A549 (cell line): ENCODE measurements at regions not wholly inside any gene's neighbourhood (a gene's known extent, or its start where the extent isn't known, plus 50 kb on each side); places are given as distances from the start of the nearest gene placed in this dataset.

ENCODE experiments used
- ATAC-seq, 2 experiments: fragments of 200-7000 bp in 1 of 2; fragments of >200 bp in 1 of 2; cut with Nextera tagmentation in 1 of 2; cut with Tn5 transposase in 1 of 2; 3 replicates each; pipeline versions ENCODE4 v1.8.0 to v1.9.1; 2018 to 2020; ENCODE audit warnings: mild to moderate bottlenecking in 1 of 2, moderate library complexity in 1 of 2
- CTCF ChIA-PET: fragments of 300-600 bp; sonication (Branson Sonifier 250); formaldehyde crosslinking; extraction: SDS; loops from one replicate; lab custom pipeline; 2021; ENCODE audit warnings: antibody characterized with exemption, inconsistent platforms; lab: Yijun Ruan, JAX
- POLR2A ChIA-PET: fragments of 350-600 bp; formaldehyde crosslinking; extraction: SDS; loops from one replicate; lab custom pipeline; 2021; ENCODE audit warnings: antibody characterized with exemption, inconsistent platforms; lab: Yijun Ruan, JAX
- DNase-seq, 2 experiments: peaks; one replicate each; pipeline versions ENCODE4 v3.0.0 to v3.0.0-alpha.2; 2011 to 2016; ENCODE audit warnings: low read depth in 1 of 2, low spot score in 1 of 2
- FAIRE-seq: peaks from 2 replicates; lab custom pipeline; 2011; peaks lifted over from hg19 to GRCh38; lab: Jason Lieb, UNC
- H3K27ac ChIP-seq, 2 experiments: fragments of >200 bp; sonication (Bioruptor Twin); formaldehyde crosslinking; 3 replicates each; pipeline ENCODE4 v1.5.1; 2016 to 2017
- H3K4me1 ChIP-seq: fragments of >200 bp; sonication (Bioruptor Twin); formaldehyde crosslinking; 3 replicates; pipeline ENCODE4 v1.6.1; 2016
- H3K4me2 ChIP-seq: fragments of >200 bp; sonication (Bioruptor Twin); formaldehyde crosslinking; 3 replicates; pipeline ENCODE4 v1.6.1; 2016
- H3K4me3 ChIP-seq: fragments of >200 bp; sonication (Bioruptor Twin); formaldehyde crosslinking; 3 replicates; pipeline ENCODE4 v1.5.1; 2016
- H3K9me3 ChIP-seq: fragments of >200 bp; sonication (Bioruptor Twin); formaldehyde crosslinking; 3 replicates; pipeline ENCODE4 v1.6.1; 2016
- BHLHE40 ChIP-seq: IDR thresholded peaks from 2 replicates; pipeline ENCODE4 v1.6.1; 2012; ENCODE audit warnings: low read depth, low read length, inconsistent platforms
- CEBPB ChIP-seq, 2 experiments: fragments of >200 bp in 1 of 2; sonication (Bioruptor Twin) in 1 of 2; formaldehyde crosslinking in 1 of 2; IDR thresholded peaks; 2 replicates each; pipeline ENCODE4 v1.6.1; 2012 to 2016
- EHF ChIP-seq: fragments of 250-450 bp; sonication (Bioruptor Pico); IDR thresholded peaks from 2 replicates; pipeline ENCODE4 v1.5.0; 2020; ENCODE audit warnings: mild to moderate bottlenecking
- ESRRA ChIP-seq: fragments of 150-350 bp; IDR thresholded peaks from 2 replicates; pipeline ENCODE4 v1.6.1; 2014; ENCODE audit warnings: mild to moderate bottlenecking, low read length, borderline replicate concordance
- FOSL2 ChIP-seq, 2 experiments: fragments of 450-650 bp in 1 of 2; fragments of >200 bp in 1 of 2; sonication (Bioruptor Twin) in 1 of 2; formaldehyde crosslinking; IDR thresholded peaks; 2 replicates each; pipeline versions ENCODE4 v1.5.0 to v1.6.1; 2016 to 2020; ENCODE audit warnings: mild to moderate bottlenecking in 1 of 2, moderate library complexity in 1 of 2
- FOXS1 ChIP-seq: fragments of 250-450 bp; sonication (Bioruptor Pico); IDR thresholded peaks from 2 replicates; pipeline ENCODE4 v1.5.0; 2020; ENCODE audit warnings: mild to moderate bottlenecking, moderate library complexity
- HDAC2 ChIP-seq: fragments of 200-600 bp; sonication (generic); IDR thresholded peaks from 2 replicates; pipeline ENCODE4 v1.6.1; 2016
- HOXB13 ChIP-seq: fragments of 250-450 bp; sonication (Bioruptor Pico); IDR thresholded peaks from 2 replicates; pipeline ENCODE4 v1.5.0; 2020; ENCODE audit warnings: low read depth, mild to moderate bottlenecking, moderate library complexity
- JUNB ChIP-seq: fragments of >200 bp; sonication (Bioruptor Twin); formaldehyde crosslinking; IDR thresholded peaks from 2 replicates; pipeline ENCODE4 v1.6.1; 2016
- KDM5A ChIP-seq: fragments of 200-600 bp; sonication (generic); IDR thresholded peaks from 2 replicates; pipeline ENCODE4 v1.6.1; 2016; ENCODE audit warnings: antibody characterized with exemption, mild to moderate bottlenecking
- MYC ChIP-seq: IDR thresholded peaks from 2 replicates; pipeline ENCODE4 v1.6.1; 2012; ENCODE audit warnings: mild to moderate bottlenecking, inconsistent platforms, low read length, improper control_type of control experiment, borderline replicate concordance
- PHF8 ChIP-seq: fragments of 200-600 bp; sonication (generic); IDR thresholded peaks from 2 replicates; pipeline ENCODE4 v1.6.1; 2016; ENCODE audit warnings: low read depth, mild to moderate bottlenecking, antibody characterized with exemption, moderate library complexity, borderline replicate concordance
- RAD21 ChIP-seq, 2 experiments: fragments of >200 bp in 1 of 2; sonication (Bioruptor Twin) in 1 of 2; formaldehyde crosslinking in 1 of 2; IDR thresholded peaks in 1 of 2; conservative IDR thresholded peaks in 1 of 2; 2 replicates in 1 of 2; 3 replicates in 1 of 2; pipeline ENCODE4 v1.6.1; 2012 to 2018; ENCODE audit warnings: inconsistent platforms in 1 of 2
- RARB ChIP-seq: fragments of 250-450 bp; sonication (Bioruptor Pico); IDR thresholded peaks from 2 replicates; pipeline ENCODE4 v1.8.0; 2021; ENCODE audit warnings: mild to moderate bottlenecking, moderate library complexity
- RFX5 ChIP-seq: fragments of 450-650 bp; IDR thresholded peaks from 2 replicates; pipeline ENCODE4 v1.7.1; 2014; ENCODE audit warnings: antibody characterized with exemption, mild to moderate bottlenecking, moderate library complexity
- TFCP2L1 ChIP-seq: fragments of 250-450 bp; sonication (Bioruptor Pico); IDR thresholded peaks from 2 replicates; pipeline ENCODE4 v1.5.0; 2021; ENCODE audit warnings: mild to moderate bottlenecking
- ZFP36 ChIP-seq: fragments of 450-650 bp; IDR thresholded peaks from 2 replicates; pipeline ENCODE4 v1.6.1; 2014; ENCODE audit warnings: borderline replicate concordance; ENCODE audit not compliant: partially characterized antibody
- WGBS: methylation state at CpG from one replicate; pipeline ENCODE4 v1.1.6; 2017; ENCODE audit errors: missing lambda C conversion rate; 5-methylcytosine and 5-hydroxymethylcytosine counted together
- TF ChIP-seq, protein P1 (sequence below): fragments of >200 bp; sonication (Bioruptor Twin); formaldehyde crosslinking; IDR thresholded peaks from 2 replicates; pipeline ENCODE4 v1.6.1; 2016
- TF ChIP-seq, protein P2 (sequence below): fragments of 200-600 bp; sonication (generic); IDR thresholded peaks from 2 replicates; pipeline ENCODE4 v1.6.1; 2016; ENCODE audit warnings: antibody characterized with exemption, mild to moderate bottlenecking, moderate library complexity
- TF ChIP-seq, protein P3 (sequence below): fragments of 250-450 bp; sonication (Bioruptor Pico); IDR thresholded peaks from 2 replicates; pipeline ENCODE4 v1.5.0; 2020; ENCODE audit warnings: low read depth, mild to moderate bottlenecking, moderate library complexity
- TF ChIP-seq, protein P4 (sequence below): IDR thresholded peaks from 2 replicates; pipeline ENCODE4 v1.6.1; 2012
- TF ChIP-seq, protein P5 (sequence below): fragments of 450-650 bp; IDR thresholded peaks from 2 replicates; pipeline ENCODE4 v1.6.1; 2014; ENCODE audit warnings: antibody characterized with exemption
- TF ChIP-seq, protein P6 (sequence below): fragments of >200 bp; sonication (Bioruptor Twin); formaldehyde crosslinking; IDR thresholded peaks from 3 replicates; pipeline ENCODE4 v1.5.1; 2016

DNA sequence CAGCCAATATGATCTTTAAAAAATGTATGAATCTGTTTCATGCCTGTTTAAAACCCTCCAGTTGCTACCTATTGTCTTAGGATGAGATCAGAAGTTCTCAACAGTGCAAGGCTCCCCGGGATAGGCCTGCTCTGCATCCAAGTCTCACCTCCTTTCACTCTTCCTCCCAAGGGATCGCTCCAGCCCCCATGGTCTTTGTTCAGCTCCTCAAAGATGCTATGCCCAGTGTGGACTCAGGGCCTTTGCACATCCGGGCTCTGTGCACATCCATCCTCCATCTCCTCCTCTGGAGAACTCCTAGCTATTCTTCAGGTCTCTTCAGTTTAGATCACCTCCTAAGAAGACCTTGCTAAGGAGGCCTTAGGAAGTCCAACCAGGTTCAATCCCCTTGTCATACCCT, 82.7 kb upstream of the LEP start:
- Histone ChIP-seq H3K9me3 (no peaks in the 10 kb centered on the region), H3K4me2 (no peak overlapping the region), H3K4me1 (no peaks in the 10 kb centered on the region), H3K4me3 (no peak overlapping the region), H3K27ac (no peak overlapping the region)
- FAIRE-seq = no peak
- POLR2A ChIA-PET = no interaction called here
- WGBS = 17% methylated on average over 3 of the region's 3 CpGs
- CTCF ChIA-PET = no interaction called here
- DNase-seq = no peak
- ATAC-seq = no peak
- TF ChIP-seq MYC = no peak

DNA sequence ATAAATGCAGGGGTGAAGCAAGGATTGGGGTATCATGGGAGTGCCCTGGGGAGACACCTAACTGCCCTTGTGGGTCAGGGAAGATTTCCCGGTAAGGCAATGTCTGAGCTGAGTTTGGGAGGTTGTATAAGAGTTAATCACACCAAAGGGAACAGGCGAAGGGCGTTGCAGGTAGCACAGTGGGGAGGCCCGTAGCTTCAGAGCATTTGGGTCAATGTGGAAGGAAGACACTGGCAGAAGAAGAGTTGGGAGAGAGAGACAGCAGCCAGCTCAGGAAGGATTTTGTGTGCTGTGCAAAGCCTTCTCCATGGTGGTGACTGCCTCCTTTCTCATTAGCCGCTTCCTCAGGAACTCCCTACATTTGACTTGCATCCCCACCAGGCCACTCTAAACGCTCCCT, 80.8 kb upstream of the LEP start:
- CTCF ChIA-PET = interaction anchor here (0.5 to 2.9 kb wide), 6 partner anchors 15 to 718 kb away, joined by 3 to 15 read pairs (median 3); no protein-coding TSS in a partner anchor
- H3K4me3 ChIP-seq = no peak overlapping the region
- no peak overlapping the region for H3K27ac ChIP-seq
- H3K9me3 ChIP-seq = no peaks in the 10 kb centered on the region
- no peak for DNase-seq
- peaks cover 14% of the 10 kb centered on the region for H3K4me1 ChIP-seq
- H3K4me2 ChIP-seq = no peak overlapping the region
- WGBS = 35% methylated on average over 6 of the region's 6 CpGs
- no peak for FAIRE-seq
- TF ChIP-seq CEBPB (IDR thresholded peaks at IDR 0.05) = no peak
- no peak for TF ChIP-seq ZFP36
- no peak for TF ChIP-seq FOSL2 (IDR thresholded peaks at IDR 0.05)
- no peak for TF ChIP-seq FOSL2 (CRISPR knock-in tag; IDR thresholded peaks at IDR 0.05)
- no peak for TF ChIP-seq PHF8
- TF ChIP-seq, protein P1, sequence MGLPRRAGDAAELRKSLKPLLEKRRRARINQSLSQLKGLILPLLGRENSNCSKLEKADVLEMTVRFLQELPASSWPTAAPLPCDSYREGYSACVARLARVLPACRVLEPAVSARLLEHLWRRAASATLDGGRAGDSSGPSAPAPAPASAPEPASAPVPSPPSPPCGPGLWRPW = no peak
- TF ChIP-seq HOXB13 (CRISPR knock-in tag) = no peak
- no peak for TF ChIP-seq TFCP2L1 (CRISPR knock-in tag)
- no peak for TF ChIP-seq HDAC2
- TF ChIP-seq ESRRA = no peak
- TF ChIP-seq BHLHE40 = no peak
- TF ChIP-seq JUNB = no peak
- TF ChIP-seq RFX5 = no peak
- TF ChIP-seq, protein P2, sequence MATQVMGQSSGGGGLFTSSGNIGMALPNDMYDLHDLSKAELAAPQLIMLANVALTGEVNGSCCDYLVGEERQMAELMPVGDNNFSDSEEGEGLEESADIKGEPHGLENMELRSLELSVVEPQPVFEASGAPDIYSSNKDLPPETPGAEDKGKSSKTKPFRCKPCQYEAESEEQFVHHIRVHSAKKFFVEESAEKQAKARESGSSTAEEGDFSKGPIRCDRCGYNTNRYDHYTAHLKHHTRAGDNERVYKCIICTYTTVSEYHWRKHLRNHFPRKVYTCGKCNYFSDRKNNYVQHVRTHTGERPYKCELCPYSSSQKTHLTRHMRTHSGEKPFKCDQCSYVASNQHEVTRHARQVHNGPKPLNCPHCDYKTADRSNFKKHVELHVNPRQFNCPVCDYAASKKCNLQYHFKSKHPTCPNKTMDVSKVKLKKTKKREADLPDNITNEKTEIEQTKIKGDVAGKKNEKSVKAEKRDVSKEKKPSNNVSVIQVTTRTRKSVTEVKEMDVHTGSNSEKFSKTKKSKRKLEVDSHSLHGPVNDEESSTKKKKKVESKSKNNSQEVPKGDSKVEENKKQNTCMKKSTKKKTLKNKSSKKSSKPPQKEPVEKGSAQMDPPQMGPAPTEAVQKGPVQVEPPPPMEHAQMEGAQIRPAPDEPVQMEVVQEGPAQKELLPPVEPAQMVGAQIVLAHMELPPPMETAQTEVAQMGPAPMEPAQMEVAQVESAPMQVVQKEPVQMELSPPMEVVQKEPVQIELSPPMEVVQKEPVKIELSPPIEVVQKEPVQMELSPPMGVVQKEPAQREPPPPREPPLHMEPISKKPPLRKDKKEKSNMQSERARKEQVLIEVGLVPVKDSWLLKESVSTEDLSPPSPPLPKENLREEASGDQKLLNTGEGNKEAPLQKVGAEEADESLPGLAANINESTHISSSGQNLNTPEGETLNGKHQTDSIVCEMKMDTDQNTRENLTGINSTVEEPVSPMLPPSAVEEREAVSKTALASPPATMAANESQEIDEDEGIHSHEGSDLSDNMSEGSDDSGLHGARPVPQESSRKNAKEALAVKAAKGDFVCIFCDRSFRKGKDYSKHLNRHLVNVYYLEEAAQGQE = no peak
- POLR2A ChIA-PET = no interaction called here
- no peak for ATAC-seq

DNA sequence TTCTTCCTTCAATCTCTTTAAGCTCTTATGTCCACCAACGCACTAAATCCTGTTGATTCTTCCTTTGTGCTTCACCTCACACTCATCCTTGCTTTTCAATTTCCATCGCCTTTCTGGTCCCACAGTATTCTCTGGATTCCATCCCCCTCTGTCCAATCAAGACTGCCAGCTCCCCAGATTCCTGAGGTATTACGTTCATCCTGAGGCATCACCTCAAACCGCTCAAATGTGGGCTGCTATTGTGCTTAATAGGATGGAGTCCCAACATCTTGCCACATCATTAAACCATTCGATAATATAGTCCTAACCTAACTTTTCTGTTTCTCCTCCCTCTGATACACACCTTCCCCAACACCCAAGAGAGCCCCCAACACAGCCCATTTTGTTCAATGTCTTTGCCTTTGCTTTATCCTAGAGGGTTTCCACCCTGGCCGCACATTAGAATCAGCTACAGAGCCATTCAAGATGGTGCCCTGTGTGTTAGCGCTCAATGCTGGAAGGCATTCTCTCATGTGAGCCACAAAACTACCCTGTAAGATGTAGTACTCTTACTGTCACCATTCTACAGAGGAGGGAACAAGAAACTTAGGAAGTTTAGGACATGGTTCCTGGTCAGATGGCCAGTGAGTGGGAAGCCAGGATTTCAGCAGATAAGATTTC, 79.5 kb upstream of the LEP start:
- Histone ChIP-seq H3K4me3 (no peak overlapping the region), H3K4me2 (no peak overlapping the region), H3K27ac (no peak overlapping the region), H3K4me1 (peaks cover 17% of the 10 kb centered on the region), H3K9me3 (no peaks in the 10 kb centered on the region)
- CTCF ChIA-PET = interaction anchor here (1.0 to 2.9 kb wide), 6 partner anchors 9 to 47 kb away, joined by 3 to 15 read pairs (median 3); no protein-coding TSS in a partner anchor
- FAIRE-seq (no peak), ATAC-seq (no peak), DNase-seq (no peak)
- TF ChIP-seq FOXS1 (no peak), CEBPB (IDR thresholded peaks at IDR 0.05) (no peak), RFX5 (no peak), RARB (no peak), KDM5A (no peak), EHF (CRISPR knock-in tag) (no peak), RAD21 (conservative IDR thresholded peaks at IDR 0.05 in 1 of 2, IDR thresholded peaks at IDR 0.05 in 1 of 2) (no peak), TFCP2L1 (CRISPR knock-in tag) (no peak)
- TF ChIP-seq, protein P3, sequence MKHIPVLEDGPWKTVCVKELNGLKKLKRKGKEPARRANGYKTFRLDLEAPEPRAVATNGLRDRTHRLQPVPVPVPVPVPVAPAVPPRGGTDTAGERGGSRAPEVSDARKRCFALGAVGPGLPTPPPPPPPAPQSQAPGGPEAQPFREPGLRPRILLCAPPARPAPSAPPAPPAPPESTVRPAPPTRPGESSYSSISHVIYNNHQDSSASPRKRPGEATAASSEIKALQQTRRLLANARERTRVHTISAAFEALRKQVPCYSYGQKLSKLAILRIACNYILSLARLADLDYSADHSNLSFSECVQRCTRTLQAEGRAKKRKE (CRISPR knock-in tag) = no peak
- TF ChIP-seq, protein P4, sequence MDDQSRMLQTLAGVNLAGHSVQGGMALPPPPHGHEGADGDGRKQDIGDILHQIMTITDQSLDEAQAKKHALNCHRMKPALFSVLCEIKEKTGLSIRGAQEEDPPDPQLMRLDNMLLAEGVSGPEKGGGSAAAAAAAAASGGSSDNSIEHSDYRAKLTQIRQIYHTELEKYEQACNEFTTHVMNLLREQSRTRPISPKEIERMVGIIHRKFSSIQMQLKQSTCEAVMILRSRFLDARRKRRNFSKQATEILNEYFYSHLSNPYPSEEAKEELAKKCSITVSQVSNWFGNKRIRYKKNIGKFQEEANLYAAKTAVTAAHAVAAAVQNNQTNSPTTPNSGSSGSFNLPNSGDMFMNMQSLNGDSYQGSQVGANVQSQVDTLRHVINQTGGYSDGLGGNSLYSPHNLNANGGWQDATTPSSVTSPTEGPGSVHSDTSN = no peak
- TF ChIP-seq, protein P5, sequence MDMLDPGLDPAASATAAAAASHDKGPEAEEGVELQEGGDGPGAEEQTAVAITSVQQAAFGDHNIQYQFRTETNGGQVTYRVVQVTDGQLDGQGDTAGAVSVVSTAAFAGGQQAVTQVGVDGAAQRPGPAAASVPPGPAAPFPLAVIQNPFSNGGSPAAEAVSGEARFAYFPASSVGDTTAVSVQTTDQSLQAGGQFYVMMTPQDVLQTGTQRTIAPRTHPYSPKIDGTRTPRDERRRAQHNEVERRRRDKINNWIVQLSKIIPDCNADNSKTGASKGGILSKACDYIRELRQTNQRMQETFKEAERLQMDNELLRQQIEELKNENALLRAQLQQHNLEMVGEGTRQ = no peak
- TF ChIP-seq, protein P6, sequence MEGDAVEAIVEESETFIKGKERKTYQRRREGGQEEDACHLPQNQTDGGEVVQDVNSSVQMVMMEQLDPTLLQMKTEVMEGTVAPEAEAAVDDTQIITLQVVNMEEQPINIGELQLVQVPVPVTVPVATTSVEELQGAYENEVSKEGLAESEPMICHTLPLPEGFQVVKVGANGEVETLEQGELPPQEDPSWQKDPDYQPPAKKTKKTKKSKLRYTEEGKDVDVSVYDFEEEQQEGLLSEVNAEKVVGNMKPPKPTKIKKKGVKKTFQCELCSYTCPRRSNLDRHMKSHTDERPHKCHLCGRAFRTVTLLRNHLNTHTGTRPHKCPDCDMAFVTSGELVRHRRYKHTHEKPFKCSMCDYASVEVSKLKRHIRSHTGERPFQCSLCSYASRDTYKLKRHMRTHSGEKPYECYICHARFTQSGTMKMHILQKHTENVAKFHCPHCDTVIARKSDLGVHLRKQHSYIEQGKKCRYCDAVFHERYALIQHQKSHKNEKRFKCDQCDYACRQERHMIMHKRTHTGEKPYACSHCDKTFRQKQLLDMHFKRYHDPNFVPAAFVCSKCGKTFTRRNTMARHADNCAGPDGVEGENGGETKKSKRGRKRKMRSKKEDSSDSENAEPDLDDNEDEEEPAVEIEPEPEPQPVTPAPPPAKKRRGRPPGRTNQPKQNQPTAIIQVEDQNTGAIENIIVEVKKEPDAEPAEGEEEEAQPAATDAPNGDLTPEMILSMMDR = no peak
- POLR2A ChIA-PET = no interaction called here
- 21% methylated on average over 7 of the region's 7 CpGs for WGBS
